GM10266 (cell line): ENCODE measurements at regions not wholly inside any gene's neighbourhood (a gene's known extent, or its start where the extent isn't known, plus 50 kb on each side); places are given as distances from the start of the nearest gene placed in this dataset.

Experiments used
- DNase-seq: peaks from one replicate; pipeline ENCODE4 v3.0.0; 2012; ENCODE audit errors: extremely low spot score
- CTCF ChIP-seq: IDR thresholded peaks from 2 replicates; pipeline ENCODE4 v1.5.1; 2012; ENCODE audit warnings: mild to moderate bottlenecking, low read depth; ENCODE audit not compliant: control insufficient read depth, insufficient read depth; ENCODE audit errors: missing control alignments

DNA sequence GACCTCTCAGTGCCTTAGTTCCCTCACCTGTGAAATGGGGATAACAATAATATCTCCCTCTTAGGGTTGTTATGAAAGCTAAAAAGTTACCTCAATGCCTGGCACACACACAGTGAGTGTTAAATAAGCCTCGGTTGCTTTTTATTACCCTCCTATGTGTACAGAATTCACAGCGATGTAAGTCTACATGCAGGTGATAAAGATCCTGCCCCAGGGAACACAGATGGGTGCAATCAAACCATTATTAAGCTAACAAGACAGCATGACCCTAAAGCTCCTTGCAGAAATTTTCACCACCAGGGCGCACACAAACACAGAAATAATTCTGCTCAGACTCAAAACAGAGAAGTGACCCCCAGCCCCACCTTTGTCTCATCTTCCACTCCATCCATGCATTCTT is 261.9 kb downstream of the SNX10 start:
- DNase-seq, result no peak
- TF ChIP-seq CTCF, result no peak

GRCh38 chr7:26554952-26555351 is 263.3 kb downstream of the SNX10 start:
- DNase-seq, result no peak
- no peak for TF ChIP-seq CTCF

- DNase-seq, result no peak
- no peak for TF ChIP-seq CTCF
These were observed 264.6 kb downstream of the SNX10 start for GRCh38 chr7:26556061-26556881.

GRCh38 chr7:26560526-26561256 is 269.0 kb downstream of the SNX10 start:
- no peak for TF ChIP-seq CTCF
- no peak for DNase-seq

GRCh38 chr7:26562841-26563240 is 271.2 kb downstream of the SNX10 start:
- DNase-seq, result no peak
- no peak for TF ChIP-seq CTCF

DNA sequence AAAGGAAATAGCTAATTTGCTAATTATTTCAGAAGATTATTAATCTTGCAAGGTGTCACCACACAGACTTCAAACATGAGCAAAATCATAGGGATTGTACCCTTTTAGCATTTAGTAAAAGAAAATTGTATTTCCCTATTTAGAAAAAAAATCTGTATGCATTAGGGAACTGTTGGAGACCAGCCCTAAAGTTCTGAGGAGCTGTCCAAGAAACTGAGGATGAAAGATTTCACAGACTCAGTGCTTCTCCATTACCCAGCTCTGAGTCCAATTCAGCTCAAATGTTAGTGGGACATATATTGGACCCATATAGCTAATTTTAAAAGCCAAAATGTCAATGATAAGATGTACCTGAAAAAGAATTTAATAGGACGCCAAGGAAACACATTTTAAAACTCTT is 271.7 kb downstream of the SNX10 start:
- no peak for TF ChIP-seq CTCF
- DNase-seq, result no peak

DNA sequence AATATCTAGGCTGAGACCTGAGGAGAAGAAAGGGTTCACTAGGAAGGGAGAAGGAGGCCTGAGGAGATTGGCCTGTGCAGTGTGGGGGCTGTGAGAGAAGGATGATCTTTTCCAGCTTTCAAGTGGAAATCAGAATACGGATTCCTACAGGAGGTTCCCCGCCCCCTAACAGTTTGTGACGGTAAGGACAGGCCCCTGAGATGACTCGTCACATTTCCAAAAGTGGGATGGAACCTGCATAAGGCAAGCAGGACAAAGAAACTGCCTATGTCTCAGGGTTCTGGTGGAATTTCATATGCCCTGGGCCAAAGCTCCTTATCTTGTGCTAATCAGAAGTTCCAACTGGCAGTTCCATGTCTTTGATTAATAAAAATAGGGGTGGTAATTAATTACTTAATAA is 275.6 kb downstream of the SNX10 start:
- no peak for DNase-seq
- no peak for TF ChIP-seq CTCF
